ENCODE measurements at regions not wholly inside any gene's neighbourhood (a gene's known extent, or its start where the extent isn't known, plus 50 kb on each side); places are given as distances from the start of the nearest gene placed in this dataset.

GRCh38 chr3:30462721-30463470, 143.5 kb upstream of the TGFBR2 start:
- peaks cover 10% of the 10 kb centered on the region for H3K4me1 Mint-ChIP-seq (ENCODE audit: low read depth)
- TF ChIP-seq CTCF (IDR thresholded peaks at IDR 0.05) = no peak
- peaks cover 5% of the 10 kb centered on the region for H3K36me3 Mint-ChIP-seq (ENCODE audit: low read depth)
- no peak overlapping the region for H3K27ac Mint-ChIP-seq (ENCODE audit: unreplicated experiment)
- no peaks in the 10 kb centered on the region for H3K27me3 Mint-ChIP-seq (ENCODE audit: low read depth)
- H3K9me3 Mint-ChIP-seq (ENCODE audit: low read depth) = peaks cover 14% of the 10 kb centered on the region
- DNase-seq (ENCODE audit: low spot score) = no peak
- H3K4me3 Mint-ChIP-seq (ENCODE audit: unreplicated experiment) = no peak overlapping the region

GRCh38 chr3:30464381-30464780, 142.0 kb upstream of the TGFBR2 start:
- no peak overlapping the region for H3K4me3 Mint-ChIP-seq (ENCODE audit: unreplicated experiment)
- no peak overlapping the region for H3K27ac Mint-ChIP-seq (ENCODE audit: unreplicated experiment)
- H3K9me3 Mint-ChIP-seq (ENCODE audit: low read depth) = peaks cover 11% of the 10 kb centered on the region
- no peak for TF ChIP-seq CTCF (IDR thresholded peaks at IDR 0.05)
- peaks cover 16% of the 10 kb centered on the region for H3K4me1 Mint-ChIP-seq (ENCODE audit: low read depth)
- peaks cover 3% of the 10 kb centered on the region for H3K36me3 Mint-ChIP-seq (ENCODE audit: low read depth)
- no peak for DNase-seq (ENCODE audit: low spot score)
- H3K27me3 Mint-ChIP-seq (ENCODE audit: low read depth) = no peaks in the 10 kb centered on the region

GRCh38 chr3:30465454-30465853, 140.9 kb upstream of the TGFBR2 start:
- H3K27me3 Mint-ChIP-seq (ENCODE audit: low read depth) = no peaks in the 10 kb centered on the region
- peaks cover 22% of the 10 kb centered on the region for H3K4me1 Mint-ChIP-seq (ENCODE audit: low read depth)
- DNase-seq (ENCODE audit: low spot score) = no peak
- no peak overlapping the region for H3K4me3 Mint-ChIP-seq (ENCODE audit: unreplicated experiment)
- peaks cover 8% of the 10 kb centered on the region for H3K9me3 Mint-ChIP-seq (ENCODE audit: low read depth)
- no peak overlapping the region for H3K27ac Mint-ChIP-seq (ENCODE audit: unreplicated experiment)
- H3K36me3 Mint-ChIP-seq (ENCODE audit: low read depth) = peaks cover 3% of the 10 kb centered on the region
- TF ChIP-seq CTCF (IDR thresholded peaks at IDR 0.05) = no peak

- Mint-ChIP-seq H3K27me3 (ENCODE audit: low read depth) (no peaks in the 10 kb centered on the region), H3K36me3 (ENCODE audit: low read depth) (peaks cover 3% of the 10 kb centered on the region), H3K9me3 (ENCODE audit: low read depth) (peaks cover 8% of the 10 kb centered on the region), H3K4me3 (ENCODE audit: unreplicated experiment) (no peak overlapping the region), H3K27ac (ENCODE audit: unreplicated experiment) (no peak overlapping the region), H3K4me1 (ENCODE audit: low read depth) (peaks cover 38% of the 10 kb centered on the region)
- DNase-seq (ENCODE audit: low spot score) = no peak
- no peak for TF ChIP-seq CTCF (IDR thresholded peaks at IDR 0.05)
Observed at GRCh38 chr3:30467596-30468238, 138.7 kb upstream of the TGFBR2 start.

- peaks cover 38% of the 10 kb centered on the region for H3K4me1 Mint-ChIP-seq (ENCODE audit: low read depth)
- no peak overlapping the region for H3K27ac Mint-ChIP-seq (ENCODE audit: unreplicated experiment)
- H3K9me3 Mint-ChIP-seq (ENCODE audit: low read depth) = peaks cover 13% of the 10 kb centered on the region
- peaks cover 6% of the 10 kb centered on the region for H3K36me3 Mint-ChIP-seq (ENCODE audit: low read depth)
- no peaks in the 10 kb centered on the region for H3K27me3 Mint-ChIP-seq (ENCODE audit: low read depth)
- no peak overlapping the region for H3K4me3 Mint-ChIP-seq (ENCODE audit: unreplicated experiment)
- TF ChIP-seq CTCF (IDR thresholded peaks at IDR 0.05) = no peak
- DNase-seq (ENCODE audit: low spot score) = no peak
Observed at GRCh38 chr3:30469133-30469532, 137.3 kb upstream of the TGFBR2 start.
